Keratinocyte (primary cell): ENCODE measurements at regions not wholly inside any gene's neighbourhood (a gene's known extent, or its start where the extent isn't known, plus 50 kb on each side); places are given as distances from the start of the nearest gene placed in this dataset.

Experiments used
- DNase-seq: peaks from one replicate; pipeline ENCODE4 v3.0.0-alpha.2; 2011; ENCODE audit warnings: low read depth, missing footprints, low spot score
- FAIRE-seq: peaks from 2 replicates; lab custom pipeline; 2011; peaks lifted over from hg19 to GRCh38; lab: Jason Lieb, UNC
- H2AFZ ChIP-seq: 2 replicates; pipeline ENCODE4 v1.6.0; 2012; ENCODE audit warnings: low read length, control low read depth, inconsistent platforms; ENCODE audit not compliant: control insufficient read depth
- H3K27ac ChIP-seq: 2 replicates; pipeline ENCODE4 v1.5.1; 2011; ENCODE audit warnings: low read length; ENCODE audit not compliant: control insufficient read depth, insufficient read depth
- H3K27me3 ChIP-seq: 3 replicates; pipeline ENCODE4 v1.6.0; 2011; ENCODE audit warnings: low read length; ENCODE audit not compliant: control insufficient read depth, insufficient read depth; ENCODE audit errors: extremely low read depth
- H3K36me3 ChIP-seq, 2 experiments: 2 replicates in 1 of 2; 3 replicates in 1 of 2; pipeline ENCODE4 v1.5.1; 2011; ENCODE audit warnings: low read length in 2 of 2, mild to moderate bottlenecking in 1 of 2; ENCODE audit not compliant: control insufficient read depth in 2 of 2, insufficient read depth in 2 of 2; ENCODE audit errors: extremely low read depth in 1 of 2
- H3K4me1 ChIP-seq: 3 replicates; pipeline ENCODE4 v1.5.1; 2011; ENCODE audit warnings: low read length; ENCODE audit not compliant: control insufficient read depth, insufficient read depth; ENCODE audit errors: extremely low read depth
- H3K4me2 ChIP-seq: 3 replicates; pipeline ENCODE4 v1.6.0; 2011; ENCODE audit warnings: low read depth, low read length; ENCODE audit not compliant: control insufficient read depth, insufficient read depth; ENCODE audit errors: extremely low read depth
- H3K4me3 ChIP-seq, 3 experiments: fragments of 200-600 bp in 1 of 3; sonication (generic) in 1 of 3; 2 replicates in 2 of 3; 3 replicates in 1 of 3; pipeline ENCODE4 v1.5.1; 2011 to 2016; ENCODE audit warnings: low read length in 3 of 3, mild to moderate bottlenecking in 3 of 3, control low read depth in 2 of 3, inconsistent platforms in 1 of 3, low read depth in 1 of 3, mixed read lengths in 1 of 3, mixed run types in 1 of 3, moderate library complexity in 1 of 3; ENCODE audit not compliant: control insufficient read depth in 2 of 3, insufficient read depth in 2 of 3; ENCODE audit errors: extremely low read depth in 1 of 3
- H3K79me2 ChIP-seq: 2 replicates; pipeline ENCODE4 v1.6.0; 2012; ENCODE audit warnings: low read length; ENCODE audit not compliant: control insufficient read depth, insufficient read depth
- H3K9ac ChIP-seq: 3 replicates; pipeline ENCODE4 v1.6.0; 2011; ENCODE audit warnings: low read length; ENCODE audit not compliant: control insufficient read depth, insufficient read depth; ENCODE audit errors: extremely low read depth
- H3K9me1 ChIP-seq: 3 replicates; pipeline ENCODE4 v1.6.0; 2011; ENCODE audit warnings: low read length; ENCODE audit not compliant: control insufficient read depth, insufficient read depth; ENCODE audit errors: extremely low read depth
- H3K9me3 ChIP-seq: 2 replicates; pipeline ENCODE4 v1.5.1; 2012; ENCODE audit warnings: low read depth, low read length; ENCODE audit not compliant: control insufficient read depth
- H4K20me1 ChIP-seq: 3 replicates; pipeline ENCODE4 v1.6.0; 2011; ENCODE audit warnings: low read length; ENCODE audit not compliant: control insufficient read depth, insufficient read depth; ENCODE audit errors: extremely low read depth
- EZH2 ChIP-seq: IDR thresholded peaks from one replicate; pipeline ENCODE4 v1.6.1; 2012; ENCODE audit warnings: inconsistent platforms, mild to moderate bottlenecking, low read length, moderate library complexity
- dilution Hi-C: fragments of 300-500 bp; cut with MboI; formaldehyde crosslinking; loops from one replicate; pipeline ENCODE4 v1.7.0; 2020; ENCODE audit warnings: low sequenced_read_pairs; ENCODE audit not compliant: extremely low pct_ligation_motif_present
- TF ChIP-seq, protein P1 (sequence below), 3 experiments: IDR thresholded peaks in 1 of 3; conservative IDR thresholded peaks in 1 of 3; optimal IDR thresholded peaks in 1 of 3; 2 replicates in 2 of 3; 3 replicates in 1 of 3; pipeline versions ENCODE3 to v1.5.1; 2011; ENCODE audit warnings: low read length in 3 of 3, mild to moderate bottlenecking in 3 of 3, moderate library complexity in 2 of 3, control low read depth in 1 of 3, inconsistent platforms in 1 of 3; ENCODE audit not compliant: insufficient read depth in 2 of 3; ENCODE audit errors: extremely low read depth in 1 of 3

GRCh38 chr2:118309257-118309945 is 221.1 kb downstream of the INSIG2 start:
- Histone ChIP-seq H3K9ac (peak overlapping the region; percentile 70), H3K4me2 (peak overlapping the region; percentile 89)

DNA sequence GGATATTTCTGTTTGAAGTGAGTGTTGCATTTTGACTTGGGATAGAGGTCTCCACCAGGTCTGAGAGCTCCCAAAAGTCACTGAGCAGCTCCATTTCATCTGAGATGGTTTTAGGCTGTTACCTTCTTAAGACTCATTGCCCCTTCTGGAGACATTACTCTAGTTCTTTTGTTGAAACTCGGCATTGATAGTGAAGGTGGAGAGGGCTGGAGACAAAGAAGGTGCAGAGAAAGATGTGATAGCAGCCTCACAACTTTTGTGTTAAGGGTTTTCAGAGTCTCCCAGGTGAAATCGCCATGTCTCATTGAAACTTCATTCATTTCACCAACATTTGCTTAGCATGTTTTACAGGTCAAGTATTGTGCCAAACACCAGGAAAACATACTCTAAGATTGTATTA is 219.6 kb downstream of the INSIG2 start:
- TF ChIP-seq, protein P1, sequence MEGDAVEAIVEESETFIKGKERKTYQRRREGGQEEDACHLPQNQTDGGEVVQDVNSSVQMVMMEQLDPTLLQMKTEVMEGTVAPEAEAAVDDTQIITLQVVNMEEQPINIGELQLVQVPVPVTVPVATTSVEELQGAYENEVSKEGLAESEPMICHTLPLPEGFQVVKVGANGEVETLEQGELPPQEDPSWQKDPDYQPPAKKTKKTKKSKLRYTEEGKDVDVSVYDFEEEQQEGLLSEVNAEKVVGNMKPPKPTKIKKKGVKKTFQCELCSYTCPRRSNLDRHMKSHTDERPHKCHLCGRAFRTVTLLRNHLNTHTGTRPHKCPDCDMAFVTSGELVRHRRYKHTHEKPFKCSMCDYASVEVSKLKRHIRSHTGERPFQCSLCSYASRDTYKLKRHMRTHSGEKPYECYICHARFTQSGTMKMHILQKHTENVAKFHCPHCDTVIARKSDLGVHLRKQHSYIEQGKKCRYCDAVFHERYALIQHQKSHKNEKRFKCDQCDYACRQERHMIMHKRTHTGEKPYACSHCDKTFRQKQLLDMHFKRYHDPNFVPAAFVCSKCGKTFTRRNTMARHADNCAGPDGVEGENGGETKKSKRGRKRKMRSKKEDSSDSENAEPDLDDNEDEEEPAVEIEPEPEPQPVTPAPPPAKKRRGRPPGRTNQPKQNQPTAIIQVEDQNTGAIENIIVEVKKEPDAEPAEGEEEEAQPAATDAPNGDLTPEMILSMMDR (optimal IDR thresholded peaks at IDR 0.05 in 1 of 3, IDR thresholded peaks at IDR 0.05 in 1 of 3, conservative IDR thresholded peaks at IDR 0.05 in 1 of 3; ENCODE audit: extremely low read depth in 1 of 3, insufficient read depth in 2 of 3, low read length in 3 of 3) = no peak
- no peak for TF ChIP-seq EZH2
- Histone ChIP-seq H3K9me1 (no peaks in the 10 kb centered on the region), H3K27ac (no peak overlapping the region), H3K79me2 (no peaks in the 10 kb centered on the region), H3K36me3 (no peaks in the 10 kb centered on the region), H2AFZ (no peak overlapping the region), H3K4me1 (peaks cover 6% of the 10 kb centered on the region), H3K9me3 (no peaks in the 10 kb centered on the region), H3K4me2 (no peak overlapping the region), H4K20me1 (no peaks in the 10 kb centered on the region), H3K9ac (no peak overlapping the region), H3K4me3 (no peak overlapping the region), H3K27me3 (no peaks in the 10 kb centered on the region)
- FAIRE-seq (no peak), DNase-seq (no peak)
- dilution Hi-C loops = no loop called here

More at GRCh38 chr2:118309257-118309945, 221.1 kb downstream of the INSIG2 start:
- FAIRE-seq (no peak), DNase-seq (no peak)
- TF ChIP-seq, protein P1 (optimal IDR thresholded peaks at IDR 0.05 in 1 of 3, IDR thresholded peaks at IDR 0.05 in 1 of 3, conservative IDR thresholded peaks at IDR 0.05 in 1 of 3; ENCODE audit: extremely low read depth in 1 of 3, insufficient read depth in 2 of 3, low read length in 3 of 3) = no peak
- no peak for TF ChIP-seq EZH2
- Histone ChIP-seq H3K4me1 (peaks cover 6% of the 10 kb centered on the region), H3K27ac (peak overlapping the region; percentile 30), H3K4me3 (peak overlapping the region; percentile 42 to 77 (median 77)), H3K9me1 (no peaks in the 10 kb centered on the region), H3K9me3 (no peaks in the 10 kb centered on the region), H3K36me3 (no peaks in the 10 kb centered on the region), H2AFZ (peak overlapping the region; percentile 93), H4K20me1 (no peaks in the 10 kb centered on the region), H3K27me3 (no peaks in the 10 kb centered on the region), H3K79me2 (no peaks in the 10 kb centered on the region)
- dilution Hi-C loops = no loop called here
